GM12865 (cell line): ENCODE measurements at regions not wholly inside any gene's neighbourhood (a gene's known extent, or its start where the extent isn't known, plus 50 kb on each side); places are given as distances from the start of the nearest gene placed in this dataset.

Experiments
- DNase-seq: peaks from one replicate; pipeline ENCODE4 v3.0.0; 2010; ENCODE audit warnings: low read depth
- H3K4me3 ChIP-seq: 2 replicates; pipeline ENCODE4 v1.5.1; 2011; ENCODE audit warnings: mild to moderate bottlenecking, low read depth, low read length, control low read depth
- TF ChIP-seq, protein P1 (sequence below): IDR thresholded peaks from 2 replicates; pipeline ENCODE4 v1.5.1; 2011; ENCODE audit warnings: low read length, control low read depth, low read depth, inconsistent platforms; ENCODE audit not compliant: insufficient read depth; ENCODE audit errors: missing control alignments

DNA sequence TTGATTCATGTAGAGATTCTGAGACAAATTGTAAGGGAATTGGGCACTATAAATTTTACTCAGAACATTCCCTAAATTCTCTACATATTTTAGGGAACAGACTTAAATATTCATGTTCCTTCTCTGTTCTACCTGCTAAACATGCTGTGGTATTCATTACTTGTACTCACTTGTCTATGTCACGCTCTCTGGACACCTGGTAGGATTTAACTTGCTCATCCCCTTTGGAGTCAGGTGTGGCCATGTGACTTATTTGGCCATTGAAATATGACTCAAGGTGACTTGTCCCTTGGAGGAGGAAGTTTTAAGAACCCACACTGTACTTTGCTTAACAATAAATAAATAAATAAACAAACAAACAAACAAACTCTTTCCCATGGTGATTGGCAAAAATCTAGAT, 2258.8 kb upstream of the WWC1 start:
- no peak for DNase-seq
- TF ChIP-seq, protein P1, sequence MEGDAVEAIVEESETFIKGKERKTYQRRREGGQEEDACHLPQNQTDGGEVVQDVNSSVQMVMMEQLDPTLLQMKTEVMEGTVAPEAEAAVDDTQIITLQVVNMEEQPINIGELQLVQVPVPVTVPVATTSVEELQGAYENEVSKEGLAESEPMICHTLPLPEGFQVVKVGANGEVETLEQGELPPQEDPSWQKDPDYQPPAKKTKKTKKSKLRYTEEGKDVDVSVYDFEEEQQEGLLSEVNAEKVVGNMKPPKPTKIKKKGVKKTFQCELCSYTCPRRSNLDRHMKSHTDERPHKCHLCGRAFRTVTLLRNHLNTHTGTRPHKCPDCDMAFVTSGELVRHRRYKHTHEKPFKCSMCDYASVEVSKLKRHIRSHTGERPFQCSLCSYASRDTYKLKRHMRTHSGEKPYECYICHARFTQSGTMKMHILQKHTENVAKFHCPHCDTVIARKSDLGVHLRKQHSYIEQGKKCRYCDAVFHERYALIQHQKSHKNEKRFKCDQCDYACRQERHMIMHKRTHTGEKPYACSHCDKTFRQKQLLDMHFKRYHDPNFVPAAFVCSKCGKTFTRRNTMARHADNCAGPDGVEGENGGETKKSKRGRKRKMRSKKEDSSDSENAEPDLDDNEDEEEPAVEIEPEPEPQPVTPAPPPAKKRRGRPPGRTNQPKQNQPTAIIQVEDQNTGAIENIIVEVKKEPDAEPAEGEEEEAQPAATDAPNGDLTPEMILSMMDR, result no peak
- no peak overlapping the region for H3K4me3 ChIP-seq

GRCh38 chr5:166045961-166046360, 2245.5 kb upstream of the WWC1 start:
- no peak overlapping the region for H3K4me3 ChIP-seq
- DNase-seq, result no peak
- TF ChIP-seq, protein P1, result no peak

DNA sequence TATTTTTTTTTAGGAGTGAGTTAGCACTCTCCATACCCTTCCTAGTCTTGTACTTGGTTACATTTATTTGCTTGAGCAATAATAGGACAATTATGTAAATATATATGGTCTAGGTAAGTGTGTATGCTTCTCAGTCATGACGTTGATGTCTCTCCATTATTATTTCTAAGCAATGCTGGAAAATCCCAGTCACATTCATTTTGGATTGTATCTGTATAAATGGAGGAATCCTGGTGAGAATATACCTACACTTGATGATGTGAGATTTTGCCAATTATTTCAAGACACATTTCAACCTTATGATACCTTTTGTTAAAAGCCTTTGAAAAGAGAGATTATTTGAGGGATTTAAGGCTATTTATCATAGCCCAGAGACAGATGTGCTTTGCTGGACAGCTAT, 2244.5 kb upstream of the WWC1 start:
- no peak for DNase-seq
- TF ChIP-seq, protein P1, result no peak
- no peak overlapping the region for H3K4me3 ChIP-seq

DNA sequence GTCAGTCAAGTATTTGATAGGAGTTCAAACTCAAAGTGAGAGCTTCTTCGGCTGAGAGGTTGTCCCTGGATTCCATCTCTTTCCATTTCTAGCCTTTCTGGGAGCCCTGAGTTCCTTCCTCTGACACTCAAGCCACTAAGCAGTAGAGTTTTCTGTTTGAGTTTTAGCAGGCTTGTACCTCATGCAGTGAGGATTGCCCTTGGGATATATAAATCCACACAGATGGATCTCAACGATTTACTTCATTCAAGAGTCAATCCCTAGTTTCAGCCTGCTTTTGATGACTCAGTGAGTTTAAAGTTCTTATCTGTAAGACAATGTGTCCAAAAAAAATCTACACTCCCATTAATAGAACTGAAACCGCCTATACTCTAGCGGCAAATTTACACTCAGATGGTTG, 2240.9 kb upstream of the WWC1 start:
- no peak for DNase-seq
- TF ChIP-seq, protein P1, result no peak
- no peak overlapping the region for H3K4me3 ChIP-seq

DNA sequence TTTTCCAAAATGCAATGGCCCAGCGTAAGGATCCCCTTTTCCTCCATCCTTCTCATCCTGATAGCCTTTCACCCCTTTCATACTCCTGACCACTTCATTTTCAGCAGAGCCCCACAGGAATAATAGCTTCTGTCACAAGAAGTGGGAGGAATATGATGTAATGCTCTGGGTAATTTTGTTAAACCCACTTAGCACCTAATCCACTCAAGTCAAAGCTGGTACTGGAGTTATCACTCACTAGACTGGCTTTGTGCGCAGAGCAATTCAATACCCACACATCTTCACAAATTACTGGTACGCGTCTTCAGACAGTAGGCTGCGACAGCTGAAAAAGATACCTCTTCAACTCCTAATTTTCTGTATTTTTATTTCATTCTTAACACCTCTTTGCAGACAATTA, 2232.8 kb upstream of the WWC1 start:
- DNase-seq, result no peak
- H3K4me3 ChIP-seq, result no peak overlapping the region
- TF ChIP-seq, protein P1, result no peak

- no peak overlapping the region for H3K4me3 ChIP-seq
- TF ChIP-seq, protein P1, result no peak
- no peak for DNase-seq
Observed at GRCh38 chr5:166062094-166062493, 2229.4 kb upstream of the WWC1 start.

- TF ChIP-seq, protein P1, result no peak
Observed at GRCh38 chr5:166062719-166063118, 2228.7 kb upstream of the WWC1 start.

More at GRCh38 chr5:166062719-166063118, 2228.7 kb upstream of the WWC1 start:
- no peak for DNase-seq
- H3K4me3 ChIP-seq, result no peak overlapping the region
